ENCODE measurements at regions not wholly inside any gene's neighbourhood (a gene's known extent, or its start where the extent isn't known, plus 50 kb on each side); places are given as distances from the start of the nearest gene placed in this dataset.

DNA sequence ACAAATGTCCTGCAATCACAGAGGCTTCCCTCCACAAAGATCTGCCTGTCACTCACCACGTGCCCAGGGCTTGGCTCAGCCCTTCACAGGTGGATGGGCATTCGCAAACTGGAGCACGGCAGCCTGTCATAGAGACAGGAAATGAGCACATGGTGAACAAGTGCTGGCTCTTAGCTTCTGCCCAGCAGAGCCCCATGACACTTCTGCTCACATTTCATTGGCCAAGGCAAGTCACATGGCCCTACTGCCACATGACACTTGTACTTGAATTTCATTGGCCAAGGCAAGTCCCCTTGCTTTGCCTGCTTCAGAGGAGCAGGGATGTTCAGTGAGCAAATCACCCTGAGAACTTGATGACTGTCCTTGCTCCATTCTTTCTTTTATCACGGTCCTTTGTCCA, 110.8 kb upstream of the PPP2R2D start:
- TF ChIP-seq, protein P1, sequence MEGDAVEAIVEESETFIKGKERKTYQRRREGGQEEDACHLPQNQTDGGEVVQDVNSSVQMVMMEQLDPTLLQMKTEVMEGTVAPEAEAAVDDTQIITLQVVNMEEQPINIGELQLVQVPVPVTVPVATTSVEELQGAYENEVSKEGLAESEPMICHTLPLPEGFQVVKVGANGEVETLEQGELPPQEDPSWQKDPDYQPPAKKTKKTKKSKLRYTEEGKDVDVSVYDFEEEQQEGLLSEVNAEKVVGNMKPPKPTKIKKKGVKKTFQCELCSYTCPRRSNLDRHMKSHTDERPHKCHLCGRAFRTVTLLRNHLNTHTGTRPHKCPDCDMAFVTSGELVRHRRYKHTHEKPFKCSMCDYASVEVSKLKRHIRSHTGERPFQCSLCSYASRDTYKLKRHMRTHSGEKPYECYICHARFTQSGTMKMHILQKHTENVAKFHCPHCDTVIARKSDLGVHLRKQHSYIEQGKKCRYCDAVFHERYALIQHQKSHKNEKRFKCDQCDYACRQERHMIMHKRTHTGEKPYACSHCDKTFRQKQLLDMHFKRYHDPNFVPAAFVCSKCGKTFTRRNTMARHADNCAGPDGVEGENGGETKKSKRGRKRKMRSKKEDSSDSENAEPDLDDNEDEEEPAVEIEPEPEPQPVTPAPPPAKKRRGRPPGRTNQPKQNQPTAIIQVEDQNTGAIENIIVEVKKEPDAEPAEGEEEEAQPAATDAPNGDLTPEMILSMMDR (conservative IDR thresholded peaks at IDR 0.05) = no peak
- no peak overlapping the region for H3K27ac ChIP-seq

DNA sequence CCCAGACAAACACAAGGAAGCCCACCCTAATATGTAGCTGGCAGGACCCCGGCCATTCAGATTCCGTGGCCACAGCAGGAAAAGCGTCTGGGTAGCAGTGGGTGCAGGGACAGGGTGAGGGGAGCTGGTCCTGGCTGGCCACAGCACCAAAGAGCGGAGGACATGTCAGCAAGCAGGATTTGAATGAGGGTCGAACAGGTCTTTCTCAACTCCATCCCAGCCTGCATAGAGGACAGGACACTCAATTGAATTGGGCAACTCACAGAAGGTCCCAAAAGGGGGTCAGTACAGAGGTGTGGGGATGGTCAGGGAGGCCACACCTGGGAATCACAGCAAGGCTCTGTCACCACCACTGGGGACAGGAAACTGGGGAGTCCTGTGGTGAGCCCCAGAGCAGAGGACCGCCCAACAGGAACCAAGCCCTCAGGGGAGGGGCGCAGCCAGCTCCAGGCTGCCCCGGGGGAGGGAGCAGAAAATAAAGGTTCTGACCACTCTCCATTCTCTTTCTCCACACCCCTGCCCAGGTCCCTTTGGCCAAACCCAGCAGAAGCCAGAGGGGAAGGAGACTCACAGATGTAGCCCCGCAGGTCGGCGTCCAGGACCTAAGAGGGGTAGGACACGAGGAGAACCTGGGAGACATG, 108.7 kb upstream of the PPP2R2D start:
- H3K27ac ChIP-seq = no peak overlapping the region
- TF ChIP-seq, protein P1 (conservative IDR thresholded peaks at IDR 0.05) = no peak

- H3K27ac ChIP-seq = no peak overlapping the region
- TF ChIP-seq, protein P1 (conservative IDR thresholded peaks at IDR 0.05) = no peak
Measured at GRCh38 chr10:131792809-131793208, 108.0 kb upstream of the PPP2R2D start.

DNA sequence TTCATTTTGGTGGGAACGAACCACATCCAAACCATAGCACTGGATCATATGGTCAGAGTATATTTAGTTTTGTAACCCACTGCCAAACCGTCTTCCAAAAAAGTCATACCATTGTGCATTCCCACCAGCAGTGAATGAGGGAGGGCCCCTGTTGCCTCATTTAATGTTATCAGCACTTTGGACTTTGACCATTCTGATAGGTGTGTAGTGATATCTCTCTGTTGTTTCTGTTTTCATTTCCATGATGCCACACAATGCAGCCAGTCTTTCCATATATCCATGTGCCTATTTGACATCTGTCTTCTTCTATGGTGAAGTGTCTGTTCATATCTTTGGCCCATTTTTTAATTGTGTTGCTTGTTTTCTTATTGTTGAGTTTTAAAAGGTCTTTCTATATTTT, 105.0 kb upstream of the PPP2R2D start:
- TF ChIP-seq, protein P1 (conservative IDR thresholded peaks at IDR 0.05) = no peak
- no peak overlapping the region for H3K27ac ChIP-seq

DNA sequence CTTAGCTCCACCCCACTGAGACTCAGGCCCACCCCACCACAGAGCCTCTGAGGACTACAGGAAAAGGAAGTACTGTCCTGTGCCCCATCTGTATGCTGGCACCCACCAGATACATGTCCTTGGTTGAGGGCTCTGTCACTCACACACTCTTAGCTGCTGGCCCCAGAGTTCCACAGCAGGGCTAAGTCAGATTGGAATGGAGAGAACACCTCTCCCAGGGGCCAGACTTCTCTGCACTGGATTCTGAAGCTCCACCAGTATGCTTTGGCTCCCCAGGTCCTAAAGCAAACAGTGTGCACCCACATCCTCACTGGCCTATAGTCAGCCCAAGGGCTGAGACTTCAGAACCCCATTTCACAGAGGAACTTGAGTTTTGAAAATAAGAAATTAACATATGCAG, 103.2 kb upstream of the PPP2R2D start:
- no peak overlapping the region for H3K27ac ChIP-seq
- TF ChIP-seq, protein P1 (conservative IDR thresholded peaks at IDR 0.05) = no peak

- no peak overlapping the region for H3K27ac ChIP-seq
- TF ChIP-seq, protein P1 (conservative IDR thresholded peaks at IDR 0.05) = no peak
Measured at GRCh38 chr10:131799429-131799828, 101.4 kb upstream of the PPP2R2D start.

GRCh38 chr10:131802156-131802915, 98.5 kb upstream of the PPP2R2D start:
- no peak overlapping the region for H3K27ac ChIP-seq
- TF ChIP-seq, protein P1 (conservative IDR thresholded peaks at IDR 0.05) = no peak

All from VCaP (cell line).